Naive thymus-derived CD8-positive, alpha-beta T cell (primary cell): ENCODE measurements at regions not wholly inside any gene's neighbourhood (a gene's known extent, or its start where the extent isn't known, plus 50 kb on each side); places are given as distances from the start of the nearest gene placed in this dataset.

Source experiments
- ATAC-seq, 2 donors: fragments of 150-1000 bp; cut with Tn5 transposase in 1 of 2; sonication (Bioruptor Pico), chemical (Tn5 transposase) in 1 of 2; 1 replicate in 1 of 2; 2 replicates in 1 of 2; pipeline ENCODE4 v1.10.0; 2021; ENCODE audit warnings: mild to moderate bottlenecking in 2 of 2, moderate library complexity in 2 of 2
- POLR2A ChIA-PET: fragments of 350-600 bp; sonication (Branson Sonifier 250); formaldehyde crosslinking; loops from one replicate; lab custom pipeline; 2021; ENCODE audit warnings: antibody characterized with exemption; lab: Charles Lee
- DNase-seq, 10 donors: peaks; one replicate each; pipeline versions ENCODE4 v3.0.0 to v3.0.0-alpha.2; 2020 to 2022
- H3K27ac Mint-ChIP-seq, 10 donors: one replicate each; pipeline ENCODE4 v1.8.0; 2020 to 2022; ENCODE audit warnings: mild to moderate bottlenecking in 10 of 10, mixed read lengths in 10 of 10, moderate library complexity in 4 of 10, inconsistent platforms in 1 of 10
- H3K27me3 Mint-ChIP-seq, 5 donors: one replicate each; pipeline ENCODE4 v1.8.0; 2021 to 2022; ENCODE audit warnings: mixed read lengths in 5 of 5
- H3K36me3 Mint-ChIP-seq, 3 donors: one replicate each; pipeline ENCODE4 v1.8.0; 2020 to 2022; ENCODE audit warnings: mixed read lengths in 3 of 3, mild to moderate bottlenecking in 2 of 3, inconsistent platforms in 1 of 3
- H3K4me1 Mint-ChIP-seq, 4 donors: one replicate each; pipeline ENCODE4 v1.8.0; 2021 to 2022; ENCODE audit warnings: mixed read lengths in 4 of 4
- H3K4me3 Mint-ChIP-seq, 10 donors: one replicate each; pipeline ENCODE4 v1.8.0; 2020 to 2022; ENCODE audit warnings: mild to moderate bottlenecking in 10 of 10, mixed read lengths in 10 of 10, moderate library complexity in 6 of 10, inconsistent platforms in 1 of 10
- H3K9me3 Mint-ChIP-seq, 9 donors: one replicate each; pipeline ENCODE4 v1.8.0; 2020 to 2022; ENCODE audit warnings: mixed read lengths in 9 of 9, mild to moderate bottlenecking in 3 of 9, inconsistent platforms in 1 of 9, moderate library complexity in 1 of 9

DNA sequence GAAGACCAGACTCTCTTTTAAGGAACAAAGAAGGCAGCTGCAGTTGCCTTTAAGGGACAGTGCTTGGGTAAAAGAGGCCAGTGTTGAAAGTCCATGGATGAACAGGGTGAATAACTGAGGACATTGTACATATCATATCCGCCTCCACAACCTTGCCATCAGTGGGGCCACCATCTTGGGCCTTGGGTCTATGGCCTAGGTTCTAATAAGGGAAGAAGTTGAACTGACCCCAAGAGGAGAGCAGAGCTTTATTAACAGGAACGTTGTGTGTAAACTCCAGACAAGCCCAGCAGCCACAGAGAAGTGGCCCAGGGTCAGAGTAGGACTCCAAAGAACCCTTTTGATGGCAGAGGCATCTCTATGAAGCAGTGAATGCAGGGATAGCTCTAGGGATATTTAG, 332.8 kb downstream of the CYP26B1 start:
- Mint-ChIP-seq H3K9me3 (peaks cover 0 to 3% (median 0%) of the 10 kb centered on the region in 9 donors), H3K36me3 (no peaks in the 10 kb centered on the region), H3K27me3 (peaks cover 1 to 18% (median 9%) of the 10 kb centered on the region in 5 donors), H3K4me3 (no peak overlapping the region), H3K27ac (peak overlapping the region in 1 of 10 donors; percentile 28), H3K4me1 (no peaks in the 10 kb centered on the region)
- ATAC-seq (no peak), DNase-seq (no peak)
- POLR2A ChIA-PET, result interaction anchor here (0.6 kb wide), 1 partner anchor 1212 kb away, joined by 4 read pairs; no protein-coding TSS in a partner anchor

- ATAC-seq, result no peak
- peak in 1 of 10 donors; percentile 27 for DNase-seq
- Mint-ChIP-seq H3K36me3 (no peaks in the 10 kb centered on the region), H3K27me3 (peaks cover 2 to 18% (median 9%) of the 10 kb centered on the region in 5 donors), H3K4me1 (no peaks in the 10 kb centered on the region), H3K27ac (no peak overlapping the region), H3K9me3 (peaks cover 0 to 3% (median 0%) of the 10 kb centered on the region in 9 donors), H3K4me3 (no peak overlapping the region)
- POLR2A ChIA-PET, result no interaction called here
These were observed 333.7 kb downstream of the CYP26B1 start for GRCh38 chr2:71813807-71814470.

GRCh38 chr2:71813315-71813714, 334.3 kb downstream of the CYP26B1 start:
- H3K27ac Mint-ChIP-seq, result no peak overlapping the region
- H3K27me3 Mint-ChIP-seq, result peaks cover 2 to 18% (median 9%) of the 10 kb centered on the region in 5 donors
- H3K36me3 Mint-ChIP-seq, result no peaks in the 10 kb centered on the region

GRCh38 chr2:71812736-71813135, 334.9 kb downstream of the CYP26B1 start:
- Mint-ChIP-seq H3K9me3 (peaks cover 0 to 3% (median 0%) of the 10 kb centered on the region in 9 donors), H3K27me3 (peaks cover 2 to 14% (median 9%) of the 10 kb centered on the region in 5 donors), H3K27ac (no peak overlapping the region), H3K4me1 (no peaks in the 10 kb centered on the region), H3K4me3 (no peak overlapping the region), H3K36me3 (no peaks in the 10 kb centered on the region)
- DNase-seq (peak in 1 of 10 donors; percentile 38), ATAC-seq (no peak)
- POLR2A ChIA-PET, result no interaction called here

More at GRCh38 chr2:71813315-71813714, 334.3 kb downstream of the CYP26B1 start:
- peak in 1 of 10 donors; percentile 28 for DNase-seq
- no peaks in the 10 kb centered on the region for H3K4me1 Mint-ChIP-seq
- peaks cover 0 to 3% (median 0%) of the 10 kb centered on the region in 9 donors for H3K9me3 Mint-ChIP-seq
- no peak overlapping the region for H3K4me3 Mint-ChIP-seq
- POLR2A ChIA-PET, result no interaction called here
- ATAC-seq, result no peak

- Mint-ChIP-seq H3K36me3 (no peaks in the 10 kb centered on the region), H3K4me3 (no peak overlapping the region), H3K27me3 (peaks cover 2 to 14% (median 9%) of the 10 kb centered on the region in 5 donors), H3K4me1 (no peaks in the 10 kb centered on the region), H3K9me3 (peaks cover 0 to 3% (median 0%) of the 10 kb centered on the region in 9 donors), H3K27ac (no peak overlapping the region)
- POLR2A ChIA-PET, result no interaction called here
- no peak for DNase-seq
- no peak for ATAC-seq
These were observed 335.9 kb downstream of the CYP26B1 start for GRCh38 chr2:71811726-71812125.

DNA sequence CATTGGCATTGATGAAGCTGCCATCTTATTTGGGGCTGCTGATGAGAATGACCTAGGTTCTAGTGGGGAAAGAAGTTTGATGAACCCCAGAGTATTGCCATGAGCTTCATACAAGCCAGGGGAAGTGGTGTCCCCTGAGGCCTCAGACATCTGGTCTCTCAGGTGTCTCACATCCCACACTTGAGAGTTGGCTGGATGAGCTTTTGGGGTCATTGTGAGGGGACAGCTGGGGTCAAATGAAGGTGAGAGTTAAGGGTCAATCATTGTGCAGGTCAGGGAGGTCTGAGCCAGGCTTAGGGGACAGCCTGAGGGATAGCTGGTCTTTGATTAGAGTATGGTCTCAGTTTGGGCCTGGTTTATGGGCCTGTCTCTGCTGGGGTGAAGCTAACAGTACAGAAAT, 336.5 kb downstream of the CYP26B1 start:
- no peak overlapping the region for H3K4me3 Mint-ChIP-seq
- POLR2A ChIA-PET, result no interaction called here
- peaks cover 2 to 12% (median 9%) of the 10 kb centered on the region in 5 donors for H3K27me3 Mint-ChIP-seq
- peaks cover 0 to 3% (median 0%) of the 10 kb centered on the region in 9 donors for H3K9me3 Mint-ChIP-seq
- ATAC-seq (no peak), DNase-seq (no peak)
- H3K36me3 Mint-ChIP-seq, result no peaks in the 10 kb centered on the region
- H3K4me1 Mint-ChIP-seq, result no peaks in the 10 kb centered on the region
- no peak overlapping the region for H3K27ac Mint-ChIP-seq

DNA sequence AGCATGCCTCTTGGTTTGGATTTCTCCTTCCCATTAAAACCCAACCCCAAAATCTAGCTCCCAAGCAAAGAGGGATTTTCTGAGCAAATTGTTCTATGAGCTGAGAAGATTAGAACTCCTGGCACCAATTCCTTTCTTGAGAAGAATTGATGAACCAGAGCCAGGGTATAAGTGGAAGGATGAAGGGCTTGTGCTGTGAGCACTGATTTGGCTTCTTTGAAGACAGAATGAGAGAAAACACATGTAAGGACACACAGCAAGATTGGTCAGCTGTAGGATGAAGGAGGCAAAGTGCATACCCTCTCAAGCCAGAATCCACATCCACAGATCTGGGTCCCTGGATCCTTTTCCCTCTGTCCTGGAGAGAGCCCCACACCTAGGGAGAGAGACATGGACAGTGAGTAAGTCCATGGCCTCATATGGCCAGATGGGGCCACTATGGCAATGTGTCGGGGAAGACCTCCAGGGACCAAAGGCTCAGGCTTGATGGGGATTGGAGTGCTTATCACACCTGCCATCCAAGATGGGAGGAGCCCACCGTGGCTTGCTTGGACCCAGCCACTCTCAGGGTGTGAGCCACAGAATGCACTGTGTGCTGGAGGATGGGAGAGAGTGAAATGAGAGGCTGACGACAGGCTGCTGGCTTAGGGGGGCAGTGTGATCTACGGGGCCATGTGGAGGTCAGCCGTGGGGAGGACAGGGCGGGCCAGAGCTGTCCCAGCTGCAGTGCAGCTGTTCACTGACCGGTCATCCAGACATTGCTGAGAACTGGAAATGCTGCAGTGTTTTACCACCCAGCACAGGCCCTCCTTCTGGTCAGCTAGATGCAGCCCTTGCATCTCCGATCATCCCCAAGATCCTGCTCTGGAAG, 339.8 kb downstream of the CYP26B1 start:
- no peak for DNase-seq
- no peaks in the 10 kb centered on the region for H3K36me3 Mint-ChIP-seq
- no peak for ATAC-seq
- peak overlapping the region in 1 of 10 donors; percentile 16 for H3K27ac Mint-ChIP-seq
- H3K27me3 Mint-ChIP-seq, result peaks cover under 1 to 7% (median 3%) of the 10 kb centered on the region in 5 donors
- H3K9me3 Mint-ChIP-seq, result peaks cover 0 to 3% (median 0%) of the 10 kb centered on the region in 9 donors
- H3K4me1 Mint-ChIP-seq, result no peaks in the 10 kb centered on the region
- POLR2A ChIA-PET, result no interaction called here
- H3K4me3 Mint-ChIP-seq, result no peak overlapping the region

GRCh38 chr2:71806432-71806831, 341.2 kb downstream of the CYP26B1 start:
- peaks cover 2 to 10% (median 6%) of the 10 kb centered on the region in 5 donors for H3K27me3 Mint-ChIP-seq
- H3K4me1 Mint-ChIP-seq, result no peaks in the 10 kb centered on the region
- no peak overlapping the region for H3K27ac Mint-ChIP-seq
- DNase-seq (no peak), ATAC-seq (no peak)
- POLR2A ChIA-PET, result no interaction called here
- H3K4me3 Mint-ChIP-seq, result no peak overlapping the region
- no peaks in the 10 kb centered on the region for H3K36me3 Mint-ChIP-seq
- no peaks in the 10 kb centered on the region for H3K9me3 Mint-ChIP-seq

GRCh38 chr2:71804281-71804751, 343.3 kb downstream of the CYP26B1 start:
- Mint-ChIP-seq H3K4me3 (no peak overlapping the region), H3K36me3 (no peaks in the 10 kb centered on the region), H3K9me3 (no peaks in the 10 kb centered on the region), H3K4me1 (no peaks in the 10 kb centered on the region), H3K27me3 (peaks cover 2 to 20% (median 9%) of the 10 kb centered on the region in 5 donors), H3K27ac (no peak overlapping the region)
- DNase-seq (no peak), ATAC-seq (no peak)
- POLR2A ChIA-PET, result no interaction called here

DNA sequence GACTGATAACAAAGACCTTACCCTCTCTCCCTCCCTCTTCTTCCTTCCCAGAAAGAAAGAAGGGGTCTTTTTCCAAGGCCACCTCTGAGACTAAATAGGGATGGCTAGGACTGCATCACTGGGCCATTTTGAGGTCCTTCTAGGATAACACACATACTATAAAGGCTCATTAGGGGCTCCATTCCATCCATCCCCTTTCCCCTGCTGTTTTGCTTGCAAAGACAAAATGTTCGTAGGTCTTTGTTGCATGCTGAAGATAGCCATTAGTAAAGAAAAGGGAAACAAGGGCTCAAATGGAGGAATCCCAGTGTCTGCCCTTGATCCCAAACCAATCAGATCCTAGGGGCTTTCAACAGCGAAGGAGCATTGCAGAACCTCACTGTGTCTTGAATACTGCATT, 344.3 kb downstream of the CYP26B1 start:
- POLR2A ChIA-PET, result no interaction called here
- Mint-ChIP-seq H3K4me3 (no peak overlapping the region), H3K9me3 (no peaks in the 10 kb centered on the region), H3K27me3 (peaks cover 0 to 20% (median 9%) of the 10 kb centered on the region in 5 donors), H3K4me1 (no peaks in the 10 kb centered on the region), H3K36me3 (no peaks in the 10 kb centered on the region), H3K27ac (no peak overlapping the region)
- DNase-seq, result no peak
- ATAC-seq, result no peak

DNA sequence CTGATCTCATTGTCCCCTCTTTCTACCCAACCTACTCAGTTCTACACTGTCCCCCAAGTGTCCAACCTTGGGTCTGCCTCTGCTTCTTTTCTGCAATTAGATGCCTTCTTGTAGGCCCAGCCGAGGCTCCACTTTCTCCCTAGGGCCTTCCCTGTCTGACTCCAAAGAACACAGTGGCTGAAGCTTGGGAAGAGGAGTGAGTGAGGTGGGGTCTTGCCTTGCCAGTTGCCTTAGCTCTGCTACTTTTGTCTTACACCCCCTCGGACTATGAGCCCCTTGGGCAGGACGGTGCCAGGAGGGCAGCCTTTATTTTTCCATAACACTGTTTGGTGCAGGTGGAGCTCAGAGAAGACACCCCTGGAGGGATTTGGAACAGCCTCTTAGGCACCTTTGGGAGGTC, 345.1 kb downstream of the CYP26B1 start:
- no peaks in the 10 kb centered on the region for H3K9me3 Mint-ChIP-seq
- no peak overlapping the region for H3K27ac Mint-ChIP-seq
- no peak overlapping the region for H3K4me3 Mint-ChIP-seq
- ATAC-seq (no peak), DNase-seq (peak in 1 of 10 donors; percentile 37)
- H3K27me3 Mint-ChIP-seq, result peaks cover 0 to 20% (median 5%) of the 10 kb centered on the region in 5 donors
- no peaks in the 10 kb centered on the region for H3K36me3 Mint-ChIP-seq
- POLR2A ChIA-PET, result no interaction called here
- H3K4me1 Mint-ChIP-seq, result no peaks in the 10 kb centered on the region

GRCh38 chr2:71801969-71802368, 345.7 kb downstream of the CYP26B1 start:
- Mint-ChIP-seq H3K27ac (no peak overlapping the region), H3K4me1 (no peaks in the 10 kb centered on the region), H3K4me3 (no peak overlapping the region), H3K27me3 (peaks cover 0 to 20% (median 5%) of the 10 kb centered on the region in 5 donors), H3K36me3 (no peaks in the 10 kb centered on the region), H3K9me3 (no peaks in the 10 kb centered on the region)
- DNase-seq (peak in 1 of 10 donors; percentile 28), ATAC-seq (no peak)
- POLR2A ChIA-PET, result no interaction called here

- ATAC-seq, result no peak
- Mint-ChIP-seq H3K27ac (no peak overlapping the region), H3K4me1 (no peaks in the 10 kb centered on the region), H3K36me3 (no peaks in the 10 kb centered on the region), H3K27me3 (peaks cover 0 to 20% (median 5%) of the 10 kb centered on the region in 5 donors), H3K4me3 (no peak overlapping the region), H3K9me3 (no peaks in the 10 kb centered on the region)
- POLR2A ChIA-PET, result no interaction called here
- no peak for DNase-seq
These were observed 346.1 kb downstream of the CYP26B1 start for GRCh38 chr2:71801556-71801955.
